ENCODE measurements at regions not wholly inside any gene's neighbourhood (a gene's known extent, or its start where the extent isn't known, plus 50 kb on each side); places are given as distances from the start of the nearest gene placed in this dataset.
"Not testable (repeated sequence)": the region's sequence is repeated elsewhere in the genome, so short reads cannot be mapped to it uniquely, and the experiment has no call there.

DNA sequence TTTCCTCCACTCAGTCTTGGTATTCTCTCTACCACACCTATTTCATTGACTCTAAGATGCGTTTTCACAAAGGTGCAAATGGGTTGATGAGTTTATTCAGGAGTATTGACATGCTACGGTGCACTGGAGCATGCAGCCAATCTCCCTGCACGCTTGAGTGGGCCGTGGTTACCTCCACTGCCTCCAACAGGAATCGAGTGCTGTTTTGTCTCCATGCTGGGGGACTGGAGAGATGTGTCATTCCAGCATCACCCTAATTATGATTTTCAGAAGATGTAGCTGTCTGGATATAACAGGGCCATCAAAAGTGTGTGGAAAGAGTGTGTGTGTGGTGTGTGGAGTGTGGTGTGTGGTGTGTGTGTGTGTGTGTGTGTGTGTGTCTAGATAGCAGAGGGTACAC, 351.6 kb upstream of the ZFHX3 start:
- H3K9me3 ChIP-seq: no peaks in the 10 kb centered on the region
- ATAC-seq: no peak
- no peaks in the 10 kb centered on the region for H3K27me3 ChIP-seq
- no peaks in the 10 kb centered on the region for H3K36me3 ChIP-seq
- no peaks in the 10 kb centered on the region for H3K4me1 ChIP-seq
- TF ChIP-seq, protein P1, sequence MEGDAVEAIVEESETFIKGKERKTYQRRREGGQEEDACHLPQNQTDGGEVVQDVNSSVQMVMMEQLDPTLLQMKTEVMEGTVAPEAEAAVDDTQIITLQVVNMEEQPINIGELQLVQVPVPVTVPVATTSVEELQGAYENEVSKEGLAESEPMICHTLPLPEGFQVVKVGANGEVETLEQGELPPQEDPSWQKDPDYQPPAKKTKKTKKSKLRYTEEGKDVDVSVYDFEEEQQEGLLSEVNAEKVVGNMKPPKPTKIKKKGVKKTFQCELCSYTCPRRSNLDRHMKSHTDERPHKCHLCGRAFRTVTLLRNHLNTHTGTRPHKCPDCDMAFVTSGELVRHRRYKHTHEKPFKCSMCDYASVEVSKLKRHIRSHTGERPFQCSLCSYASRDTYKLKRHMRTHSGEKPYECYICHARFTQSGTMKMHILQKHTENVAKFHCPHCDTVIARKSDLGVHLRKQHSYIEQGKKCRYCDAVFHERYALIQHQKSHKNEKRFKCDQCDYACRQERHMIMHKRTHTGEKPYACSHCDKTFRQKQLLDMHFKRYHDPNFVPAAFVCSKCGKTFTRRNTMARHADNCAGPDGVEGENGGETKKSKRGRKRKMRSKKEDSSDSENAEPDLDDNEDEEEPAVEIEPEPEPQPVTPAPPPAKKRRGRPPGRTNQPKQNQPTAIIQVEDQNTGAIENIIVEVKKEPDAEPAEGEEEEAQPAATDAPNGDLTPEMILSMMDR (IDR thresholded peaks at IDR 0.05): no peak
- no peak overlapping the region for H3K4me3 ChIP-seq
- no peak overlapping the region for H3K27ac ChIP-seq
- intact Hi-C loops (cut with DNase I): no loop called here
- DNase-seq: no peak

DNA sequence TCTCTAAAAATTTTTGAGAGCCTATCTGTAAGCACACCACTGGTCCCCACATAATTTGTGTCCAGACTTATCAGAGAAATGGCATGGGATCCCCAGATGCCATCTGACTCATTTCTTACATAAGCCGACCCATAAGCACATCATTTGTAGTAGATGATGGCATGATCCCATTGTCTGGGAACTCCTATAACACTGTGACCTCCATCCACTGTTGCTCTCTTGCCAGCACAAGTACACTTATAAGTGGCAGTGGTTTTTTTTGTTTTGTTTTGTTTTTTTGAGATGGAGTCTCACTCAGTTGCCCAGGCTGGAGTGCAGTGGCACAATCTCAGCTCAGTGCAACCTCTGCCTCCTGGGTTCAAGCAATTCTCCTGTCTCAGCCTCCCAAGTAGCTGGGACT, 350.7 kb upstream of the ZFHX3 start:
- DNase-seq; H3K27ac ChIP-seq; H3K4me1 ChIP-seq; H3K27me3 ChIP-seq; H3K36me3 ChIP-seq; H3K9me3 ChIP-seq; intact Hi-C loops (cut with DNase I); ATAC-seq; H3K4me3 ChIP-seq: not testable (repeated sequence)

DNA sequence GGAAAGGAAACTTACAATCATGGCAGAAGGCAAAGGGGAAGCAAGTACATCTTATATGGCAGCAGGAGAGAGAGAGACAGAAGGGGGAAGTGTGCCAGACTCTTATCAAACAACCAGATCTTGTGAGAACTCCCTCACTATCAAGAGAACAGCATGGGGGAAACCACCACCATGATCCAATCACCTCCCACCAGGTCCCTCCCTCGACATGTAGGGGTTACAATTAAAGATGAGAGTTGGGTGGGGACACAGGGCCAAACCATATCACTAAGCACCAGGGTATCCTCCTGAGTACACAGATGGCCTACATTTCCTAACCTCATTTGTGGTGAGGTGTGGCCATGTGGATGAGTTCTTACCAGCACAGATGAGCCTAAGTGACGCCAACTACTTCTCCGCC, 348.6 kb upstream of the ZFHX3 start:
- Histone ChIP-seq H3K36me3 (no peaks in the 10 kb centered on the region), H3K4me3 (no peak overlapping the region), H3K4me1 (no peaks in the 10 kb centered on the region), H3K9me3 (no peaks in the 10 kb centered on the region), H3K27ac (no peak overlapping the region), H3K27me3 (no peaks in the 10 kb centered on the region)
- TF ChIP-seq, protein P1 (IDR thresholded peaks at IDR 0.05): no peak
- intact Hi-C loops (cut with DNase I): no loop called here
- no peak for DNase-seq
- no peak for ATAC-seq

DNA sequence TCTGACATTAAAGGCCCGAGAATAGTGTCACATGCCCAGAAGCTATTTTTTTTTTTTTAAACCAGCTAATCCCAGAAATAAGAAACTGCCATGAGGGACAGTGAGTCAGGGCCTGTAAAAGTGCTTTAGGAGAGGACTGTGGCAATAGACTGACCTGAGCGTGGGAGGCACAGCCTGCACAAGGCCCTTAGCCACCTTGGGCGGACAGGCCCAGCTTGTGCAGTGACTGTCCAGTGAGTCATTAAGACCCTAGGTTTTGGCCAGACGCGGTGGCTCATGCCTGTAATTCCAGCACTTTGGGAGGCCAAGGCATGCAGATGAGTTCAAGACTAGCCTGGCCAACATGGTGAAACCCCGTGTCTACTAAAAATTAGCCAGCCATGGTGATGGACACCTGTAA, 343.0 kb upstream of the ZFHX3 start:
- DNase-seq (no peak), ATAC-seq (no peak)
- Histone ChIP-seq H3K27me3 (no peaks in the 10 kb centered on the region), H3K27ac (no peak overlapping the region), H3K4me1 (no peaks in the 10 kb centered on the region), H3K4me3 (no peak overlapping the region), H3K9me3 (no peaks in the 10 kb centered on the region), H3K36me3 (no peaks in the 10 kb centered on the region)
- intact Hi-C loops (cut with DNase I): no loop called here
- TF ChIP-seq, protein P1 (IDR thresholded peaks at IDR 0.05): no peak

DNA sequence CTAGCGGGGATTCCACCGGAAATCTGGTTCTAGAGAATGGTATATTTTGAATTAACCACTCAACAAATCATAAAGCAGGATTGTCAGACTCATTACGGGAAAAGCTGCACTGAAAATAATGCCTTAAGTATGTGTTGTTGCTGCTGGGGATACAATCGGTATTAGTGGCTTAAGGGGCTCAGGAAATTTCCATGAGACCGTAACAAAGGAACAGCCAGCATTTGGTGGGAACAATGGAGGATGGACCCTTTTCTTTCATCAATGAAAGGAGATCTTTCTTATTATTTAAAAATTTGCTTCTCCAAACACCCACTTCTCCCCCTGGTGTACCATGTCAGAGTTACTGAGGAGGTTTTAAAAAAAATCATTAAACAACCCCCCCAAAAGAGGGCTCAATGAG, 342.6 kb upstream of the ZFHX3 start:
- Histone ChIP-seq H3K27ac (no peak overlapping the region), H3K9me3 (no peaks in the 10 kb centered on the region), H3K4me3 (no peak overlapping the region), H3K4me1 (no peaks in the 10 kb centered on the region), H3K27me3 (no peaks in the 10 kb centered on the region), H3K36me3 (no peaks in the 10 kb centered on the region)
- intact Hi-C loops (cut with DNase I): no loop called here
- TF ChIP-seq, protein P1 (IDR thresholded peaks at IDR 0.05): no peak
- no peak for DNase-seq
- no peak for ATAC-seq

DNA sequence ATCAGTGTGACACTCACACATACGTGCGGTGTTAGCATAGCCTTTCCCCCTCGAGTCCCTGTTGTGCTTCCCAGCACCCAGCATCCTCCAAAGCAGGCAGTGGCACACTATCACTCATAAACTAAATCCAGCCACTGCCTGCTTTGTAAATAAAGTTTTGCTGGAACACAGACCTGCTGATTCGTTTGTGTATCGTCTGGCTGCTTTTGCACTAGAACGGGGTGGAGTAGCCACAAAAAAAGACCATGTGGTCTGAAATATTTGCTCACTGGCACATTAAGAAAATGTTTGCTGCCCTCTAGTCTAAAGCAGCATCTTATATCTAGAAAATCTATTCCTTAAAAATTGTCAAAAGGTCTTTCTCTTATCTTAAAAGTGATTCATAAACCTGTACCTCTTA, 341.2 kb upstream of the ZFHX3 start:
- Histone ChIP-seq H3K9me3 (no peaks in the 10 kb centered on the region), H3K27me3 (no peaks in the 10 kb centered on the region), H3K4me1 (no peaks in the 10 kb centered on the region), H3K4me3 (no peak overlapping the region), H3K36me3 (no peaks in the 10 kb centered on the region), H3K27ac (no peak overlapping the region)
- ATAC-seq (no peak), DNase-seq (no peak)
- intact Hi-C loops (cut with DNase I): no loop called here
- TF ChIP-seq, protein P1 (IDR thresholded peaks at IDR 0.05): no peak
